ENCODE measurements at regions not wholly inside any gene's neighbourhood (a gene's known extent, or its start where the extent isn't known, plus 50 kb on each side); places are given as distances from the start of the nearest gene placed in this dataset.

GRCh38 chr1:232305050-232305449 is 324.9 kb downstream of the SIPA1L2 start:
- H3K9me3 ChIP-seq (ENCODE audit: control insufficient read depth, low read length), result no peaks in the 10 kb centered on the region
- H3K4me3 ChIP-seq (ENCODE audit: low read depth, low read length), result no peak overlapping the region
- H3K4me1 ChIP-seq, result no peaks in the 10 kb centered on the region
- H3K9ac ChIP-seq, result no peak overlapping the region
- H2AFZ ChIP-seq, result no peak overlapping the region
- TF ChIP-seq CTCF (IDR thresholded peaks at IDR 0.05), result no peak
- no peaks in the 10 kb centered on the region for H3K36me3 ChIP-seq (ENCODE audit: control insufficient read depth, insufficient read depth, low read length)
- H3K27me3 ChIP-seq (ENCODE audit: control insufficient read depth, insufficient read depth, low read length), result no peaks in the 10 kb centered on the region
- H3K4me2 ChIP-seq (ENCODE audit: low read length), result no peak overlapping the region
- no peaks in the 10 kb centered on the region for H3K79me2 ChIP-seq
- no peak overlapping the region for H3K27ac ChIP-seq

- Histone ChIP-seq H3K4me2 (ENCODE audit: low read length) (no peak overlapping the region), H3K27me3 (ENCODE audit: control insufficient read depth, insufficient read depth, low read length) (no peaks in the 10 kb centered on the region), H3K4me1 (no peaks in the 10 kb centered on the region), H3K36me3 (ENCODE audit: control insufficient read depth, insufficient read depth, low read length) (no peaks in the 10 kb centered on the region), H3K79me2 (no peaks in the 10 kb centered on the region), H2AFZ (no peak overlapping the region), H3K9ac (no peak overlapping the region), H3K4me3 (ENCODE audit: low read depth, low read length) (no peak overlapping the region), H3K9me3 (ENCODE audit: control insufficient read depth, low read length) (no peaks in the 10 kb centered on the region), H3K27ac (no peak overlapping the region)
- TF ChIP-seq CTCF (IDR thresholded peaks at IDR 0.05), result no peak
These were observed 326.7 kb downstream of the SIPA1L2 start for GRCh38 chr1:232303222-232303620.

GRCh38 chr1:232302376-232303221 is 327.3 kb downstream of the SIPA1L2 start:
- no peaks in the 10 kb centered on the region for H3K79me2 ChIP-seq
- no peaks in the 10 kb centered on the region for H3K27me3 ChIP-seq (ENCODE audit: control insufficient read depth, insufficient read depth, low read length)
- no peak overlapping the region for H3K9ac ChIP-seq
- no peaks in the 10 kb centered on the region for H3K4me1 ChIP-seq
- TF ChIP-seq CTCF (IDR thresholded peaks at IDR 0.05), result no peak
- no peaks in the 10 kb centered on the region for H3K36me3 ChIP-seq (ENCODE audit: control insufficient read depth, insufficient read depth, low read length)
- H3K9me3 ChIP-seq (ENCODE audit: control insufficient read depth, low read length), result no peaks in the 10 kb centered on the region
- H3K4me2 ChIP-seq (ENCODE audit: low read length), result no peak overlapping the region
- no peak overlapping the region for H3K4me3 ChIP-seq (ENCODE audit: low read depth, low read length)
- H2AFZ ChIP-seq, result no peak overlapping the region
- no peak overlapping the region for H3K27ac ChIP-seq

- Histone ChIP-seq H3K4me3 (ENCODE audit: low read depth, low read length) (no peak overlapping the region), H3K27me3 (ENCODE audit: control insufficient read depth, insufficient read depth, low read length) (no peaks in the 10 kb centered on the region), H3K9ac (no peak overlapping the region), H3K4me2 (ENCODE audit: low read length) (no peak overlapping the region), H3K9me3 (ENCODE audit: control insufficient read depth, low read length) (no peaks in the 10 kb centered on the region), H3K36me3 (ENCODE audit: control insufficient read depth, insufficient read depth, low read length) (no peaks in the 10 kb centered on the region), H3K79me2 (no peaks in the 10 kb centered on the region), H2AFZ (no peak overlapping the region), H3K4me1 (no peaks in the 10 kb centered on the region), H3K27ac (no peak overlapping the region)
- TF ChIP-seq CTCF (IDR thresholded peaks at IDR 0.05), result no peak
These were observed 328.7 kb downstream of the SIPA1L2 start for GRCh38 chr1:232301246-232301645.

GRCh38 chr1:232300466-232300865 is 329.5 kb downstream of the SIPA1L2 start:
- no peaks in the 10 kb centered on the region for H3K9me3 ChIP-seq (ENCODE audit: control insufficient read depth, low read length)
- no peak overlapping the region for H3K4me2 ChIP-seq (ENCODE audit: low read length)
- no peak overlapping the region for H3K4me3 ChIP-seq (ENCODE audit: low read depth, low read length)
- H2AFZ ChIP-seq, result no peak overlapping the region
- H3K27ac ChIP-seq, result no peak overlapping the region
- TF ChIP-seq CTCF (IDR thresholded peaks at IDR 0.05), result no peak
- no peaks in the 10 kb centered on the region for H3K27me3 ChIP-seq (ENCODE audit: control insufficient read depth, insufficient read depth, low read length)
- no peaks in the 10 kb centered on the region for H3K79me2 ChIP-seq
- H3K4me1 ChIP-seq, result no peaks in the 10 kb centered on the region
- no peaks in the 10 kb centered on the region for H3K36me3 ChIP-seq (ENCODE audit: control insufficient read depth, insufficient read depth, low read length)
- no peak overlapping the region for H3K9ac ChIP-seq
